AG08396 (cell line): ENCODE measurements at regions not wholly inside any gene's neighbourhood (a gene's known extent, or its start where the extent isn't known, plus 50 kb on each side); places are given as distances from the start of the nearest gene placed in this dataset.
"Not testable (repeated sequence)": the region's sequence is repeated elsewhere in the genome, so short reads cannot be mapped to it uniquely, and the experiment has no call there.

ENCODE experiments used
- DNase-seq: peaks from one replicate; pipeline ENCODE4 v3.0.0; 2012; ENCODE audit warnings: low spot score, mixed read lengths

DNA sequence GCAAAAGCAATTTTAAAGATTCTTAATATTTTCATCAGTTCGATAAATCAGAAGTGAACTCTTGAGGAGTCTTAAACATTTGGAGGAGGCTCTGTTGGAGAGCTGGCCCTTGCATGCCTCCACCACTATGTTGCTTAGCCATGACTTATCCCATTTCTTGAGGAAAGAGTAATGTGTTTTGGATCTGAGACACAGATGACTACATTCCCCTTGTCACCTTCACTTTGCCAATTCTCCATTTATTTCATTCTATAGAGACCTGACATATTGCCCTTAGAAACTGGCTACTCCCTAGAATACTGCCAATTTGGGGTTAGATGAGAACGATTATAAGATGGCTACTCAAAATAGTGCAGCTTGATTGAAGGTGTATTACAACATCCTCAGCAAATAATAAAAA is 157.4 kb upstream of the TMEM260 start:
- no peak for DNase-seq

DNA sequence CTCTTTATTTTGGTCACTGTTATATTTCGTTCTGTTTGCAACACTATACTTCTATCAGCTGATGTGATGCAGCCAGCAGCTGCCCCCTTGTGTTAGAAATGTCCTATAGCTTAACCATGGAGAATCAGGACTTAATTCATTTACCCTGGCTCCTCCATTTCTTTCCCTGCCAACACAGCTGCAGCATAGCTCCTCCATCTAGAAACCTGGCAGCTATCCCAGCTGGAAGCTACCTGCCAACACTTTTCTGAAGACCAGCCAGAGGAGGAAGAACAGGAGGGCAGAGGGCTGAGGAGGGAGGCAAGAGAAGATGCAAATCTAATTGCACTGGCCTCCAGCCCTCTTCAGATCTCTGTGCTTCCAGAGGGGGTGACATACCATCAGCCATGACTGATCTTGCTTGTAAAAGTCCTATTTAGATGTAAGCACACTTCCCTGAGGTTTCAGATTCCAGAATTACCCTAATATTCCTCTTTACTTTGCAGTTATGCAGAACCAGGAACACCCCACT is 156.8 kb upstream of the TMEM260 start:
- peak; percentile 76 for DNase-seq

DNA sequence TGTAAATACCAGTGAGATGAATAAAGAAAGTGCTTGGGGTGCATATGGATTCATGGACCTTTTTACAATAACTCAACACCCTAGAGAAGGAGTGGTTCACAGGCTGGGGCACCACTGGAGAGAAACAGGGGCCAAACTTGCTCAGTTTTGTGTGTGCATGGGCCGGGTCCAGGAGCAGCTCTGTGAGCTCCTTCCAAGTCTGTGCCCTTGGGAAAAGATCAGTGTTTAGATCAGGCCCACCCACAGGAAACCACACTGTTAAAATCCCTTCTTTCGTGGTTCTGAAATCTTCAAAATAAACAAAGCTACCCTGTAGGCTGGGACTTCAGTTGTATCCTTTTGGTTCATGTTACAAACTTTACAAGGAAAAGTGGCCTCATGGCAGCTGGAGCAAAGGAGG is 156.1 kb upstream of the TMEM260 start:
- DNase-seq, result no peak

DNA sequence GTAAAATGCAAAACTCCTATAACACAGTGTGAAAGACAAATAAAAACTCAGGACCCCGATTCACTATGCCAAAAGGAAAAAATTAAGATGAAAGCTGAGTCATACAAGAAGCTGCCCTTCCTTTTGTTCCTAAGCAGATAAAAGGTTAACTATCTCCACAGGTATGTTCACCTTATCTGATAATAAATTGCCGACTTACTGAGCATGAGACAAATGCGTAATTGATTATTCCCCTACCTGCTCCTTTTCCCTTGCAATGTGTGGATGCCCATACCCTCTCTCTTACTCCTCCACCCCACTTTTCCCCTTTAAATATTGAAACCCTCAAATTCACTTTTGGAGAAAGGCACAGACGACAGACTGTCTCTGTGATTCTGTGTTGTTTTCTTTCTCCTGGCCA is 148.6 kb upstream of the TMEM260 start:
- no peak for DNase-seq

DNA sequence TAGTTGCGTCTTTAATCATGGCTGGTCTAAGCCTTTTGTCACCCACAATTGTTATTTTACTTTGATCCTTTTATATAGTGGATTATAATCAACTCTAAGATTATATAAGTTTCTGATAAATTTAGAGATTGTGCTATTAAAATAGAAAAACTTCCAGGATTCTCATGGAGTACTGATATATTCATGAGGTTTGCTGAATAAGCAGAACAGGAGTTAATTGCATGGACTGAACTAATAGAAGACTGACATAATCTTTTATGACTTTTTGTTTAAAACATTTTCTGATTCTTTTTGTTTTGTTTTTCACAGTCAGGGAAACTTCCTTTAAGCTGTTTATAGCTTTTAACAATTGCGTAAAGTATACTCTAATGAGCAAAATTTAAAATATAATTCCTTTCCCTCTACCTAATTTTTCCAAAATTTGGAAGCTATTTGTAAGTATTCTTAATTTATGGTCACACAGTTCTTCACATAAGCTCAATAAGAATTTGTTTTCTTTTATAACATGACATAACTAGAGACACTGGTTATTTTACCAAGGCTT is 129.9 kb upstream of the TMEM260 start:
- DNase-seq, result no peak

DNA sequence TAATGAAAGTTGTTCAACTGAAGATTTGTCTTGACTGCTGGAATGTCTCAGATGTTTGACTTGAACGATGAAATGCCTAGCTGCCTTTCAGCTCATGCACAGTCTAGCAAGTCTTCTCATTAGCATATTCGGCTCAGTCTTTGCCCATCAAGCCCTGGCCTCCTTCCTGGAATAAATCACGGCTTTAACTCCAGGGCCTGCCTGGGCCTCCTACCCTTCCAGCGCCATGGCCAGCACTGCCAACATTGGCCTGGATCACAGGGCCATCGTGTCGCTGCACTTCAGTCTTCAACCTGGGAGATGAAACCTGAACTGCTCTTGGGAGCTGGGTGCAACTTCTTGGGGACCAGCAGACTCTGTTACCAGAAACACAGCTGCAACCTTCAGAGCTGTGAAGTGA is 126.7 kb upstream of the TMEM260 start:
- no peak for DNase-seq

DNA sequence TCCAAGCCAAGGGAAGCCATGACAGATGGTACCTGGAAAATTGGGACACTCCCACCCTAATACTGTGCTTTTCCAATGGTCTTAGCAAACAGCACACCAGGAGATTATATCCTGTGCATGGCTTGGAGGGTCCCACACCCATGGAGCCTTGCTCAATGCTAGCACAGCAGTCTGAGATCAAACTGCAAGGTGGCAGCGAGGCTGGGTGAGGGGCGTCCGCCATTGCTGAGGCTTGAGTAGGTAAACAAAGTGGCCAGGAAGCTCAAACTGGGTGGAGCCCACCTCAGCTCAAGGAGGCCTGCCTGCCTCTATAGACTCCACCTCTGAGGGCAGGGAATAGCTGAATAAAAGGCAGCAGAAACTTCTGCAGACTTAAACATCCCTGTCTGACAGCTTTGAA is 124.9 kb upstream of the TMEM260 start:
- not testable (repeated sequence) for DNase-seq

DNA sequence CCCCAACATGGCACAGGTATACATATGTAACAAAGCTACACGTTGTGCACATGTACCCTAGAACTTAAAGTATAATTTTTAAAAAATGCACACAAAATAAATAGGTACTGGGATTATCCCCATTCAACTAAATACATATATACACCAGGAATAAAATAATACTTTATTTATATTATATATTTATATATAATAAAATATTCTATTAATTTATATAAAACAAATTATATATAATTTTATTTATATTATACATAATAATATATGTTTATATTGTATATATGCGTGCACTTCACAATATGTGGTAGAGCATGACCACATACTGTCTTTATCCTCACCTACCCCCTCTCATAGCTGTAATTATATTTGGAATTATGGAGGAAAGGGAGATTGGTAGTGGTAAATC is 119.1 kb upstream of the TMEM260 start:
- DNase-seq, result no peak

DNA sequence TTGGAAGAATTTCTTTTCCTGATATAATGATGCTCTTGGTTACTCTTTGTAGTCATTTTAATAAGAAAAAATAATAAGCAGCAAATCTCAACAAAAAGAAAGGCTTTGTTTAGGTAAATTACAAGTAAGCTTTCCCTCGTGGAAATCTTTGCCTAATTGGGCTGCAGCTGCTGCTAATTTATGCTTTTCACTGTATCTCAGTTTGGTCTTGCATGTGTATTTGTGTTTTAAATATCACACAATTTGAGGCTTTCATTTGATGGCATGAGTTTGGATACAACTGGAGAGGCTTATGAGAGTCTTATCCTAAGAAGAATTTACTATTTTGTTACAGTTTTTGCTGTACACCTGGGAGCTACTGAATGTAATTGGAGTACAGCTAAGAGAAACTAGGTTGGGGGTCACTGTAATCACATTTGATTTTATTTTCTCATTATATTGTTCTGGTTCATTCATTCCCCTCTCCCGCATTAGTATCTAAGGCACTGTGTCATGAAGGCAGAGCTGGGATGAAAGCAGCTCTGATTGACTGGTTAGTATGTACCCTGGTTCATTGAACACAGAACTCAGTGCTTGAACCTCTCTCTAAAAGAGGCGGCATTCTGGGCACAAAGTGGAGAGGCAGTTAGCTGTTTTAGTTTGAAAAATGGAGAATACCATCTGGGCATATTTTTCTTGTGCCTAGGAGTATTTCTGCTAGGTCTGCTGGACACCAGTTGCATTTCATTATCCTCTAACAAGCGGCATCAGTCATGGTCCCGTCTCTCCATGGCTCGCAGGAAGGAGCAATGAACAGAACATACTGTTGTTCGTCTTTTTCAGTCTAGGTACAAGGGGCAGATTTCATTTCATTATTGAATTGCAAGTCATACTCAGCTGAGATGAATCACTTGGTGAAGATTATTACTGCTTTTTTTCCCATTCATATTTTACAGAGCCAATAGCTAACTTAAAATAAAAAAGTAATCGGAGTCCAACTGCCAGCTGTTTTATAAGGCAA is 118.0 kb upstream of the TMEM260 start:
- DNase-seq, result no peak

DNA sequence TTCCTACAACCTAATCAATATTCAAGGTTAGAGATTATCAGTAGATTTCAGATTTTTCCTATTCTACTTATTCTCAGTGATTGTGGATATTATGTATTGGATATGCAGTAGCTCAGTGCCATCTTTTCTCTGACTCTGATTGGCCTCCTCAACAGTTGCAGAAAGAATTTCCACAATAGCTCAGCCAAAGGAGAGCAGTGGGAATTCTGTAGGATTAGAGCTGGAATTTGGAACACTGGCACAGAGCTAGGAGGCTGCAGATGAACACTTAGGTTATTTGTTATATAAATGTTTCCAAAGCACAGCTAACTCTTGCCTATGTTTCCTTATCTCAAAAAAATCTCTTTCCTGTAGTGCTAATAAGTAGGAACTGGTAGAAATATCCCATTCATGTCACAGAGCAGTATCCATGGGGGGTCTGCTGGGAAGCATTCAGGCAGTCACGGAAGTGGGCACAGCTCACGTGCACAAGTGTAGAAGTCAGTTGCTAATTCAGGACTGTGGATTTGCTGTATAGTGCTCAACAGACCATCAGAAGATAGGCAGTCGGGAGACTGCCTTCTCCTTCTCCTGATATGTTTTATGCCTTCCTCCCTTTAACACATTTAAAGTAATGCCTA is 116.2 kb upstream of the TMEM260 start:
- no peak for DNase-seq

DNA sequence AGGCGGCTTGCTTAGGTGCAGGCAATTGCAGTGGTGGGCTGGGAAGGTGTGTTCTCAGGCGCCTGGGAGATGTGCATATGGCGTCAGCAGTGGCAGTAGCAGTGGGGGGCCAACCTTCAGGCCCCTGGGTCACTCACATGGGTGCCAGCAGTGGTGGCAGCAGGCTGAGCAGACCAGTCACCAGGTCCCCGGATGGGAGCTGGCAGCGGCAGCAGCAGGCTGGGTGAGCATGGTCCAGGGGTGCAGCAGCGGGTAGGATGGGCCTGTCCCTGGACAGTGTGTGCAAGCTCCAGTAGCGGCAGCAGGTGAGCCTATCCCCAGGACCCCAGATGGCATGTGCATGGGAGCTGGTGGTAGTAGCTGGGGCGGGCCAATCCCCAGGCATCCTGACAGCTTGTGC is 108.5 kb upstream of the TMEM260 start:
- no peak for DNase-seq

DNA sequence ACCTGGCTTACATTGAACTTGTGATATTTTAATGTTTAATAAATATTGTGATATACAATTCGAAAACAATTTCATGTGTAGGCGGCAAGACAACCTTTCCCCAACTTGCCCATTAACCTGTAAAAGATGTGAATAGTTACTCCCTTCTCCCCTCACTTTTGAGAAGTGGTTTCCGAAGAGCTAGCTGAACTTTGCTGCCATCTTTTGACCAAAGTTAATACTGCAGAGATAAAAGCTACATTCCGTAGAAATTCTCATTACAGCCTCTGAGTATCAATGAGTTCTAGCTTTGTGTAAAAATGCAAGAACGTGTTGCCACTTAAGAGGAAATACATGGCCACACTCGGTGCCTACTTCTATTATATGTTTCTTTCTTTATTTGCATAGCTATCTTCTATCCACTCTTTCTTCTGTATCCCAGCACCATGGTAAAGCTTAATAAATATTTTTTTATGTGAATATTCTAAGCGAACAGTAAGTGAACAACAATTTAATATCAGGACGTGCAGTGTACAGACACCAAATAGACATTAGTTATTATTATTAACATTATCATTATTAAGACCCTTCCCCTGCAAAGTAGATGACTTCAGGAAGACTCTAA is 105.1 kb upstream of the TMEM260 start:
- peak; percentile 30 for DNase-seq

DNA sequence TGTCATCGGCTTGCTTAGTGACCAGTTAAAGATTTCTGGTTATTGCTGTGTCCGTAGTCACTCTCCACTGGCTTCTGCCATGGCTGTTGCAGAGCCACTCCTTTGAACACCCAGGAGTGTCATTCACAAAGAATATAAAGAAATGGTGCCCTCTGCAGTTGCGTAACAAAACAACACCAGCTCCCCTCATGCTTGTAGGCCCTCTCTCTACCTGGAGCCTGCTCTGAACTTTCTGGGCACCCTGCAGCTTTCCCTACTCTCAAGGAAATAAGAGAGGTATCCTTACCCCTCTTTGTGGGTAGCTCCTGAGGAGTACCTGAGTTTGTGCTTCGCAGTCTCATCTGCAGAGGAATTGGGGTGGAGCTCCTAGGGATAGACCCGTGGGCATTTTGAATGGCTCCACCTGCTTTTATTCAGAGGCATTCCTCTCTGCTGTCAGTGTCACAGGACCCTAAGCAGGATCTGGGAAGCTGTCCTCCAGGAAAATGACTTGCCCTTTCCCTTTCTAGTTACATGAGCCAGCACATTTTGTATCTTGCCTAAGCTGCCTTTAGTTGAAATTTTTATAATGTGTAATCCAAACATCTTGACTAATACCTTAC is 97.2 kb upstream of the TMEM260 start:
- no peak for DNase-seq

DNA sequence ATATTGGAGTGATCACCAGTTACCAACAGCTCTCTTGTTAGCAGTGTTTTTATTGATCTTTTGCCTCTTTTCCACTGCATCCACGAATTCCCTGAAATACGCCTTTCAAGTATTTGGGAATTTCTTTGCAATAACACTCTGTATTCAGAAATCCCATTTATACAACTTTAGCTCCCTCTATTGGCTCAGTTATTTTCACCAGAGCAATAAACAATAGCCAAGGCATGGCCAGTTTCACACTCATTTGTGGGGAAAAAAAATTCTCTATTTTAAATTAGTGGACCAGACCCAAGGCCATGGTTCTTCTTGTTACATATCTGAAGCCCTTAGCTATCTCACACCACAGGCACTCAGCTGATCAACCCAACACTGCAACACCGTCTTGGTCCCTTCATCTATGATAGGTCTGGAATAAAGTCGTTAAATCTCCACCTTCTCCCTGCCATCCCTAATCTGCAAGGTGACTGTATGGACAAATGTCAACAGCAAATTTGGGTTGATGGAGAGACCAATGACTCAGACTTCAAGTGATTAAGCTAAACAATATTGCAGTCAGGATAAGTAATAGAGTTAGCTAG is 92.4 kb upstream of the TMEM260 start:
- DNase-seq, result no peak

DNA sequence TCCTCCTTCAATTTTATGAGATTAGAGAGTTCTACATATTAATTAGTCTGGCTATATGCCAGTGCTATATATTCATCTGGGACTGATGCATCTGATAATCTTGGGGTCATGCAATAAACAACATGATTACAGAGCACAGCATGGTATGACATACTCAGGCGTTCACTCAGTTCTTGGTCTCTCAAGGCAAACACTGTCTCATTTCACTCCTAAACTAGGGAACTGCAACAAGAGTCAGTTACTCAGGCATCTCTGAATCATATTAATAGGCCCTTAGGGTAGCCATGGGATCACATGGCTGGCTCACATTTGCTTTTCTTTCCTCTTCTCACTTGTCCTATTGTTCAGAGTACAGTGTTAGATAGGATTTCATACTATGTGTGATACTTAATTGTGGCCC is 91.8 kb upstream of the TMEM260 start:
- no peak for DNase-seq

DNA sequence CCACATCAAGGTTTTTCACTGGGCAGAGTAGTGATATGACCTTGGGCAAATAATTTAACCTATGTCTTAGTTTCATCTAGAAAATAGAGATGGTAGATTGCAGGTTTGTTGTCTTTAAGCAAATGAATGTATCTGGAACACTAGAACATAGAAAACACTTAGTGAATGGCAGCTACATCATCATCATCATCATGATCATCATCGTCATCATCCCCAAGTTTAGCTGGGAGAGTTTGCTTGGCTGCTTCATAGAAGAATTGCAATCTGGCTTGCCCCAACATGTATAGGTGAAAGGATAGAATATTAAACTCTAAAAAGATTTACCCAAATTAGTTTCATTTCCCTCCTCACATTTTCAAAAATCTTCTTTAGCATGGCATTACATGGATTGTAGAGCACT is 91.3 kb upstream of the TMEM260 start:
- DNase-seq, result no peak

DNA sequence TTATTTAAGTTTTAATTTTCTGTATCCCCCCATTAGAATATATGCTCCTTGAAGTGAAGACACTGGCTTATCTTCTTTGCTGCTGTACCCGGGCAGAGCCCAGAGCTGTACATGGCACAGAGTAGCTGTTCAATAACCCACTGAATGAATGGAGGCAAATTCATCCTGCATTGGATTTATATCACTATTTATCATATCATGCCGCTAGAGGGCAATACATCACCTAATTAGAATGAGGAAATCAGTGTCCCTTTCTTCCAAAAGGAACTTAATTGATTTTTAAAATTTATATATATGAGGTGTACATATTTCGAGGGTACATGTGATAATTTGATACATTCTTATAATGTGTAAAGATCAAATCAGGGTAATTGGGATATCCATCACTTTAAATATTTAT is 89.2 kb upstream of the TMEM260 start:
- DNase-seq, result no peak

DNA sequence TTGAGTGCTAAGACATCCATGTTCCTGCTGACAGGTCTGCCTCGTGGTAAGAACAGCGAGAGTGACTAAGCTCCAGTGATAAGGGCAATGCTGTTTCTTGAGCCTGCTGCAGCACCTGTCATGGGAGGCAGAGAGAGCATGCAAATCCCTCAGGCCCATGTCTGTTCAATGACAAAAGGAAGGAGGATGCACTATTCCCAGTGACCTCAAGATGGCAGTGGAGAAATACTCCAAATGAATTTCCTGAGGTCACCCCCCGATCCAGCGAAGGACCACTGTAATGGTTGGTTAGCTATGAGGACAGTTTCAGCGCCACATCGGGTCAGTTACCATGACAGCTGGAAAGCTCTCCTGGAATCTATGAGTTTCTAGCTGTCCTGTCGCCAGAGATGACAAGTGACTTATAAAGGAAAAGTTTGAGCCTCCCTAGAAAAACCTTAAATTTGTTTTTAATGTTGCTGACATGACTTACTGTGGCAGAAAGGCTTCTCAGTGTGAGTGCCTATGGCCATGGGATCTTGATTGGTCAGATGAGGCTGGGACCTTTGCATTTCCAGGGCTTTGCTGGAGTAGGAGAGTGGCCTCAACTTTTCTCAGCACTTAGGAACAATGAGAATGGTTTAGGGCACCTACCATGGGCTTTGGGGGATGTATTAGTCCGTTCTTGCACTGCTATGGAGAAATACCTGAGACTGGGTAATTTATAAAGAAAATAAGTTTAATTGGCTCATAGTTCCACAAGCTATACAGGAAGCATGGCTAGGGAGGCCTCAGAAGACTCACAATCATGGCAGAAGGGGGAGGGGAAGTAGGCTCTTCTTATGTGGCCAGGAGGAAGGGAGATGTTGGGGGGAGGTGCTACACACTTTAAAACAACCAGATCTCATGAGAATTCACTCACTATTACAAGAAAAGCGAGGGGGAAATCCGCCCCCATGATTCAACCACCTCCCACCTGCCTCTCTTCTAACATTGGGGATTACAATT is 88.0 kb upstream of the TMEM260 start:
- DNase-seq, result peak; percentile 36

DNA sequence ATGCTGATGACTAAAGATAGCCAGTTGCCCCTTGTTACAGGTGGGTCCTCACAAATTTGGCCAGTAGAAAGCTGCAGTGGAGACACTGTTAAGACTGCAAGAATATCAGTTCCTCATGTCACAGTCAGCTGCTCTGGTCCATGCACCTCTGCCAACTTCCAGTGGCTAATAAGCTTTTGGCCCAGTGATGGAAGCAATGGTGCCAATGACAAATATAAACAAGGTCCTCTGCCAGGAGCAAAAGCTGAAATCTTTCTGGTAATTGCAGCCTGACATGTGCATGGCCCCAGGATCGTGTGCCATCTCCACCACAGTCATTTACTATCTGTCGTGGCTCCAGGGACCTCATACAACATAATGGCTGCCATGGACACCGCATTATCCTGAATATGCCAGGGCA is 85.4 kb upstream of the TMEM260 start:
- no peak for DNase-seq

DNA sequence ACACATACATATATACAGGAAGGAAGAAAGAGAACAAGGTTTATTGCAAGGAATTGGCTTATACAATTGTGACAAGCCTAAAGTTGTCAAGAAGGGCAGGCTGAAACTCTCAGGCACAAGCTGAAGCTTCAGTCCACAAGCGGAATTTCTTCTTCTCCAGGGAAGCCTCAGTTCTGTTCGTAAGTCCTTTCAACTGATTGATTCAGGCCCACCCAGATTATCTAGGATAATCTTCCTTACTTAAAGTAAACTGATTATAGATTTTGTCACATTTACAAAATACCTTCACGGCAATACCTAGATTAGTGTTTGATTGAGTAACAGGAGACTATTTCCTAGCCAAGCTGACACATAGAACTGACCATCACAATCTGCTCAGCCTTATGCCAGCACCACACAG is 81.5 kb upstream of the TMEM260 start:
- DNase-seq, result no peak
